Neuronal stem cell (in vitro differentiated cells): ENCODE measurements at regions not wholly inside any gene's neighbourhood (a gene's known extent, or its start where the extent isn't known, plus 50 kb on each side); places are given as distances from the start of the nearest gene placed in this dataset.

Experiments
- DNase-seq: peaks from one replicate; pipeline ENCODE4 v3.0.0-alpha.2; 2013; ENCODE audit warnings: low spot score
- H2AFZ ChIP-seq: one replicate; pipeline ENCODE4 v1.6.1; 2013; ENCODE audit warnings: mild to moderate bottlenecking, low read length, inconsistent platforms
- H2AK5ac ChIP-seq: 2 replicates; pipeline ENCODE4 v1.6.1; 2013; ENCODE audit warnings: low read depth, mild to moderate bottlenecking, inconsistent platforms, low read length, moderate library complexity, mixed read lengths
- H2BK120ac ChIP-seq: 2 replicates; pipeline ENCODE4 v1.6.1; 2013; ENCODE audit warnings: low read depth, mild to moderate bottlenecking, inconsistent platforms, low read length, moderate library complexity, mixed read lengths
- H2BK12ac ChIP-seq: one replicate; pipeline ENCODE4 v1.6.1; 2013; ENCODE audit warnings: low read length, inconsistent platforms
- H2BK15ac ChIP-seq: 2 replicates; pipeline ENCODE4 v1.6.1; 2013; ENCODE audit warnings: mild to moderate bottlenecking, low read length, inconsistent platforms, mixed read lengths
- H2BK5ac ChIP-seq: one replicate; pipeline ENCODE4 v1.6.1; 2013; ENCODE audit warnings: inconsistent platforms, mild to moderate bottlenecking, low read length, moderate library complexity
- H3K14ac ChIP-seq: one replicate; pipeline ENCODE4 v1.6.1; 2013; ENCODE audit warnings: low read length, inconsistent platforms
- H3K18ac ChIP-seq: 2 replicates; pipeline ENCODE4 v1.6.1; 2013; ENCODE audit warnings: low read length, inconsistent platforms
- H3K23ac ChIP-seq: 2 replicates; pipeline ENCODE4 v1.6.1; 2013; ENCODE audit warnings: low read depth, mild to moderate bottlenecking, mixed read lengths, low read length, inconsistent platforms; ENCODE audit not compliant: poor library complexity
- H3K27ac ChIP-seq: replicated peaks from 3 replicates; pipeline ENCODE4 v1.5.1; 2013; ENCODE audit warnings: low read length, inconsistent platforms
- H3K27me3 ChIP-seq, 3 experiments: 2 replicates each; pipeline ENCODE4 v1.6.1; 2013; ENCODE audit warnings: low read length in 3 of 3, mild to moderate bottlenecking in 2 of 3, inconsistent platforms in 1 of 3, low read depth in 1 of 3, mixed read lengths in 1 of 3, moderate library complexity in 1 of 3; ENCODE audit not compliant: control insufficient read depth in 3 of 3, insufficient read depth in 3 of 3
- H3K36me3 ChIP-seq, 2 donors: replicated peaks in 1 of 2; 2 replicates each; pipeline ENCODE4 v1.6.1; 2013; ENCODE audit warnings: low read length in 2 of 2; ENCODE audit not compliant: control insufficient read depth in 2 of 2, insufficient read depth in 2 of 2
- H3K4ac ChIP-seq: 2 replicates; pipeline ENCODE4 v1.6.1; 2013; ENCODE audit warnings: inconsistent platforms, mild to moderate bottlenecking, low read length, moderate library complexity
- H3K4me1 ChIP-seq, 2 donors: 1 replicate in 1 of 2; 2 replicates in 1 of 2; pipeline ENCODE4 v1.6.1; 2013; ENCODE audit warnings: low read length in 2 of 2, low read depth in 1 of 2; ENCODE audit not compliant: control insufficient read depth in 2 of 2, insufficient read depth in 1 of 2
- H3K4me2 ChIP-seq: one replicate; pipeline ENCODE4 v1.6.1; 2013; ENCODE audit warnings: mild to moderate bottlenecking, low read length, inconsistent platforms; ENCODE audit not compliant: insufficient read depth, poor library complexity, severe bottlenecking
- H3K4me3 ChIP-seq, 2 donors: 2 replicates each; pipeline ENCODE4 v1.5.1; 2013; ENCODE audit warnings: low read length in 2 of 2, mild to moderate bottlenecking in 2 of 2, inconsistent platforms in 1 of 2, moderate library complexity in 1 of 2
- H3K79me1 ChIP-seq: one replicate; pipeline ENCODE4 v1.6.1; 2013; ENCODE audit warnings: low read depth, mild to moderate bottlenecking, inconsistent platforms, low read length, moderate library complexity
- H3K9ac ChIP-seq: one replicate; pipeline ENCODE4 v1.6.1; 2013; ENCODE audit warnings: mild to moderate bottlenecking, low read depth, low read length, inconsistent platforms; ENCODE audit not compliant: poor library complexity
- H3K9me3 ChIP-seq, 2 donors: replicated peaks in 1 of 2; 2 replicates each; pipeline versions ENCODE3 to v1.6.1; 2013; ENCODE audit warnings: low read length in 2 of 2, mild to moderate bottlenecking in 2 of 2, inconsistent platforms in 1 of 2, low read depth in 1 of 2, mixed read lengths in 1 of 2, moderate library complexity in 1 of 2; ENCODE audit not compliant: control insufficient read depth in 2 of 2, insufficient read depth in 1 of 2
- H4K8ac ChIP-seq: one replicate; pipeline ENCODE4 v1.6.1; 2013; ENCODE audit warnings: low read depth, mild to moderate bottlenecking, inconsistent platforms, low read length, moderate library complexity
- H4K91ac ChIP-seq: one replicate; pipeline ENCODE4 v1.6.1; 2013; ENCODE audit warnings: low read length, low read depth, mild to moderate bottlenecking, inconsistent platforms; ENCODE audit not compliant: poor library complexity
- WGBS, 2 donors: extraction: QIAGEN DNeasy Blood & Tissue Kit; methylation state at CpG; one replicate each; pipeline ENCODE4 v1.1.7; 2013; ENCODE audit warnings: missing lambda C conversion rate in 2 of 2, mixed read lengths in 1 of 2; ENCODE audit not compliant: insufficient read length in 2 of 2, insufficient replicate concordance in 1 of 2; ENCODE audit errors: extremely low coverage in 2 of 2; 5-methylcytosine and 5-hydroxymethylcytosine counted together

DNA sequence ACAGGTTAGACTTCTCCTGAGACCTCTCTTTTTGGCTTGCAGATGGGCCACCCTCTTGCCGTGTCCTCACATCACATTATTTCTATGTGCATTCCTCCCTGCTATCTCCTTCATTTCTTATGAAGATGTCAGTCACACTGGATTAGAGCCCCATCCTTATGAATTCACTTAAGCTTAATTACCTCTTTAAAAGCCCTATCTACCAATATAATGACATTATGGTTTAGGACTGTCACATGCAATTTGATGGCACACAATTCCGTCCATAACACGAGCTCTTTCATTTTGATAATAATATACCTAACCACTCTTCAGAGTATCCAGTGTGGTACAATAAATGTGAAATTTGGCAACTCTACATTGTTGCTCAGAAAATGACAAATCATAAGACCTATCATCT lies 1037.3 kb downstream of the DIAPH3 start:
- no peak for DNase-seq
- H3K4me3 ChIP-seq, result no peak overlapping the region

GRCh38 chr13:59133903-59134302 lies 1029.8 kb downstream of the DIAPH3 start:
- no peak overlapping the region for H3K14ac ChIP-seq
- no peak overlapping the region for H2BK12ac ChIP-seq
- no peak overlapping the region for H3K4me3 ChIP-seq
- H3K4ac ChIP-seq, result no peak overlapping the region
- H3K23ac ChIP-seq, result no peak overlapping the region
- no peak overlapping the region for H2BK5ac ChIP-seq
- H3K4me1 ChIP-seq, result no peaks in the 10 kb centered on the region
- H2AK5ac ChIP-seq, result no peak overlapping the region
- no CpG with 5 or more reads among the region's 3 CpGs for WGBS, 2 donors
- no peak overlapping the region for H4K91ac ChIP-seq
- no peak overlapping the region for H2BK15ac ChIP-seq
- no peak overlapping the region for H4K8ac ChIP-seq
- H3K36me3 ChIP-seq, result no peaks in the 10 kb centered on the region
- no peaks in the 10 kb centered on the region for H3K27me3 ChIP-seq
- H3K18ac ChIP-seq, result no peak overlapping the region
- H2BK120ac ChIP-seq, result no peak overlapping the region
- no peak overlapping the region for H3K4me2 ChIP-seq
- H3K9ac ChIP-seq, result no peak overlapping the region
- H3K9me3 ChIP-seq, result no peaks in the 10 kb centered on the region
- no peak overlapping the region for H3K27ac ChIP-seq
- no peak for DNase-seq
- no peaks in the 10 kb centered on the region for H3K79me1 ChIP-seq
- H2AFZ ChIP-seq, result peak overlapping the region; percentile 36

More for the DNA sequence above, 1037.3 kb downstream of the DIAPH3 start:
- Histone ChIP-seq H3K36me3 (no peaks in the 10 kb centered on the region), H3K9ac (no peak overlapping the region), H2BK12ac (no peak overlapping the region), H3K14ac (no peak overlapping the region), H2AK5ac (no peak overlapping the region), H3K27ac (no peak overlapping the region), H3K27me3 (no peaks in the 10 kb centered on the region), H4K91ac (no peak overlapping the region), H3K18ac (no peak overlapping the region), H3K79me1 (no peaks in the 10 kb centered on the region), H3K23ac (no peak overlapping the region), H3K4ac (no peak overlapping the region), H2BK5ac (no peak overlapping the region), H3K4me2 (no peak overlapping the region), H3K4me1 (no peaks in the 10 kb centered on the region), H2BK15ac (no peak overlapping the region), H2AFZ (no peak overlapping the region), H2BK120ac (no peak overlapping the region), H4K8ac (no peak overlapping the region), H3K9me3 (no peaks in the 10 kb centered on the region)
- no CpG with 5 or more reads among the region's 3 CpGs for WGBS, 2 donors

DNA sequence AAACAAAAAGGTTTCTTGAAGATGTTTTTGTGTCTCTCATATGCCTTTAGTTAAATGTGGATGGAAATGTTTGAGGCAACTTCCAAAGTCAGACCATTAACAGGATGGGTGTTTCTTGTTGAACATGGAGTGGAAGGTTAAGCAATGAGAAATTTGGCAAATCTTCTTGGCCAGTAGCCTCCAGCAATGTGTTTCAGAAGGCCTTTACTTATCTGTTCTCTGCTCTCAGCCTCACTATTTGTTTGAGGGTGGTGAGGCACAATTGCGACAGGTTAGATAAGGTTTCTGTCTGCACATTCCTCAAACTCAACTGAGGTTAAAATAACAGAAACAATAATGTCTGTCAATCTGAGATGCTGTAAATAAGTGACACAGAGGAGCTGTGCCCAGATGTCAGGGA lies 1019.0 kb downstream of the DIAPH3 start:
- H3K79me1 ChIP-seq, result no peaks in the 10 kb centered on the region
- H2BK12ac ChIP-seq, result no peak overlapping the region
- H3K18ac ChIP-seq, result no peak overlapping the region
- no peak overlapping the region for H2BK15ac ChIP-seq
- H2AK5ac ChIP-seq, result no peak overlapping the region
- H3K4ac ChIP-seq, result no peak overlapping the region
- no peak overlapping the region for H4K8ac ChIP-seq
- H2AFZ ChIP-seq, result no peak overlapping the region
- H3K23ac ChIP-seq, result no peak overlapping the region
- H3K9me3 ChIP-seq, result no peaks in the 10 kb centered on the region
- H3K4me2 ChIP-seq, result no peak overlapping the region
- H3K36me3 ChIP-seq, result no peaks in the 10 kb centered on the region
- H3K27me3 ChIP-seq, result no peaks in the 10 kb centered on the region
- no peak overlapping the region for H4K91ac ChIP-seq
- no peak for DNase-seq
- no peak overlapping the region for H3K27ac ChIP-seq
- H2BK5ac ChIP-seq, result no peak overlapping the region
- H3K9ac ChIP-seq, result no peak overlapping the region
- no peak overlapping the region for H3K4me3 ChIP-seq
- WGBS, 2 donors, result no CpG with 5 or more reads among the region's 1 CpG
- H3K14ac ChIP-seq, result no peak overlapping the region
- H3K4me1 ChIP-seq, result no peaks in the 10 kb centered on the region
- no peak overlapping the region for H2BK120ac ChIP-seq

- no CpG with 5 or more reads among the region's 4 CpGs for WGBS, 2 donors
Measured at GRCh38 chr13:59145381-59145780, 1018.3 kb downstream of the DIAPH3 start.

More at GRCh38 chr13:59145381-59145780, 1018.3 kb downstream of the DIAPH3 start:
- Histone ChIP-seq H2BK120ac (no peak overlapping the region), H3K9me3 (no peaks in the 10 kb centered on the region), H4K8ac (no peak overlapping the region), H2BK15ac (no peak overlapping the region), H2BK12ac (no peak overlapping the region), H2AFZ (no peak overlapping the region), H3K4ac (no peak overlapping the region), H3K4me2 (no peak overlapping the region), H3K27ac (no peak overlapping the region), H3K4me1 (no peaks in the 10 kb centered on the region), H2BK5ac (no peak overlapping the region), H3K79me1 (no peaks in the 10 kb centered on the region), H3K4me3 (no peak overlapping the region), H3K36me3 (no peaks in the 10 kb centered on the region), H2AK5ac (no peak overlapping the region), H3K18ac (no peak overlapping the region), H3K14ac (no peak overlapping the region), H4K91ac (no peak overlapping the region), H3K27me3 (no peaks in the 10 kb centered on the region), H3K9ac (no peak overlapping the region), H3K23ac (no peak overlapping the region)
- no peak for DNase-seq
